Tibial nerve (tissue), 4 donors: ENCODE measurements at regions not wholly inside any gene's neighbourhood (a gene's known extent, or its start where the extent isn't known, plus 50 kb on each side); places are given as distances from the start of the nearest gene placed in this dataset.

Experiments
- DNase-seq, 2 donors: peaks; one replicate each; pipeline ENCODE4 v3.0.0-alpha.2; 2019; ENCODE audit warnings: low spot score in 2 of 2
- H3K27ac ChIP-seq, 4 donors: fragments of 200-600 bp; sonication (generic) in 3 of 4; one replicate each; pipeline ENCODE4 v1.5.1; 2017 to 2019; ENCODE audit warnings: mild to moderate bottlenecking in 1 of 4
- H3K27me3 ChIP-seq, 2 donors: fragments of 200-600 bp; sonication (generic) in 1 of 2; one replicate each; pipeline versions ENCODE4 v1.5.1 to v1.6.0; 2017 to 2019
- H3K36me3 ChIP-seq, 3 donors: fragments of 200-600 bp; sonication (generic); one replicate each; pipeline ENCODE4 v1.5.1; 2018 to 2019
- H3K4me1 ChIP-seq, 4 donors: fragments of 200-600 bp; sonication (generic) in 3 of 4; one replicate each; pipeline ENCODE4 v1.5.1; 2017 to 2019
- H3K4me3 ChIP-seq, 4 donors: fragments of 200-600 bp; sonication (generic) in 3 of 4; one replicate each; pipeline ENCODE4 v1.5.1; 2017 to 2019; ENCODE audit warnings: mild to moderate bottlenecking in 1 of 4, moderate library complexity in 1 of 4
- H3K9me3 ChIP-seq, 4 donors: fragments of 200-600 bp; sonication (generic) in 3 of 4; one replicate each; pipeline ENCODE4 v1.5.1; 2017 to 2019
- CTCF ChIP-seq, 5 experiments: fragments of 200-600 bp in 3 of 5; fragments of 450-650 bp in 2 of 5; sonication (generic) in 3 of 5; IDR thresholded peaks; one replicate each; pipeline ENCODE4 v1.5.1; 2016 to 2019; ENCODE audit warnings: antibody characterized with exemption in 5 of 5, mild to moderate bottlenecking in 3 of 5, moderate library complexity in 2 of 5
- EP300 ChIP-seq, 2 donors: sonication (generic); formaldehyde crosslinking; IDR thresholded peaks; one replicate each; pipeline ENCODE4 v1.6.1; 2017; ENCODE audit warnings: antibody characterized with exemption in 2 of 2, mild to moderate bottlenecking in 1 of 2
- POLR2A ChIP-seq, 2 donors: fragments of 450-650 bp; IDR thresholded peaks; one replicate each; pipeline ENCODE4 v1.6.1; 2017; ENCODE audit warnings: antibody characterized with exemption in 2 of 2, mild to moderate bottlenecking in 2 of 2, moderate library complexity in 2 of 2
- whole genome bisulfite sequencing, 2 donors: methylation state at CpG; one replicate each; pipeline ENCODE4 v1.1.5; 2018; 5-methylcytosine and 5-hydroxymethylcytosine counted together

DNA sequence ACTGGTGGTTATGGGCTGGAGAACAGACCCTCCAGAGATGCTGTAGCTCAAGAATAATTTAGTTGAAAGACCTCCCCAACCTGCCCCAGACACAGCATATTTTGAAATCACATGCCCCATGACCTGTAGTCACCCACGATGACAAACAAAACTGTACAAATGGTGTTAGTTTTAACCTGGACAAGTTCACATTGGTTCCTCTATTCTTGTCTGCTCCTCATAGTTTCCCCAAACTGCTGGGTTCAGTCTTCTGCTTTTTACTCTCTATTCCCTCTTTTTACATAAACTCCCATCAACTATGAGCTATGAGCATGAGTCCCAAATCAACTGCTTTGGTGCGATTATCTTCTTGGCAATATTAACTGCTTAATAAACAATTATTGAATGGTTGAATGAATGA lies 365.3 kb upstream of the CLINT1 start:
- no peaks in the 10 kb centered on the region for H3K27me3 ChIP-seq
- 79 to 83% methylated on average over 2 of the region's 2 CpGs for WGBS, 2 donors
- H3K27ac ChIP-seq = no peak overlapping the region
- H3K4me3 ChIP-seq = no peak overlapping the region
- no peaks in the 10 kb centered on the region for H3K36me3 ChIP-seq
- H3K9me3 ChIP-seq = no peaks in the 10 kb centered on the region
- no peak for DNase-seq
- no peak for TF ChIP-seq CTCF (IDR thresholded peaks at IDR 0.05)
- TF ChIP-seq POLR2A (IDR thresholded peaks at IDR 0.05) = no peak
- TF ChIP-seq EP300 (IDR thresholded peaks at IDR 0.05) = no peak
- no peaks in the 10 kb centered on the region for H3K4me1 ChIP-seq

GRCh38 chr5:158223054-158223600 lies 364.2 kb upstream of the CLINT1 start:
- no peaks in the 10 kb centered on the region for H3K4me1 ChIP-seq
- no peak for DNase-seq
- no peaks in the 10 kb centered on the region for H3K27me3 ChIP-seq
- TF ChIP-seq CTCF (IDR thresholded peaks at IDR 0.05) (no peak), POLR2A (IDR thresholded peaks at IDR 0.05) (no peak), EP300 (IDR thresholded peaks at IDR 0.05) (no peak)
- no peaks in the 10 kb centered on the region for H3K36me3 ChIP-seq
- WGBS, 2 donors = 46 to 48% methylated on average over 7 of the region's 7 CpGs
- no peaks in the 10 kb centered on the region for H3K9me3 ChIP-seq
- H3K4me3 ChIP-seq = no peak overlapping the region
- H3K27ac ChIP-seq = no peak overlapping the region

GRCh38 chr5:158212917-158213316 lies 354.0 kb upstream of the CLINT1 start:
- H3K27ac ChIP-seq = no peak overlapping the region
- H3K9me3 ChIP-seq = no peaks in the 10 kb centered on the region
- no peak overlapping the region for H3K4me3 ChIP-seq
- no peak for DNase-seq
- TF ChIP-seq CTCF (IDR thresholded peaks at IDR 0.05) (no peak), EP300 (IDR thresholded peaks at IDR 0.05) (no peak), POLR2A (IDR thresholded peaks at IDR 0.05) (no peak)
- no peaks in the 10 kb centered on the region for H3K27me3 ChIP-seq
- 73 to 82% methylated on average over 3 of the region's 3 CpGs for WGBS, 2 donors
- no peaks in the 10 kb centered on the region for H3K36me3 ChIP-seq
- H3K4me1 ChIP-seq = no peaks in the 10 kb centered on the region

DNA sequence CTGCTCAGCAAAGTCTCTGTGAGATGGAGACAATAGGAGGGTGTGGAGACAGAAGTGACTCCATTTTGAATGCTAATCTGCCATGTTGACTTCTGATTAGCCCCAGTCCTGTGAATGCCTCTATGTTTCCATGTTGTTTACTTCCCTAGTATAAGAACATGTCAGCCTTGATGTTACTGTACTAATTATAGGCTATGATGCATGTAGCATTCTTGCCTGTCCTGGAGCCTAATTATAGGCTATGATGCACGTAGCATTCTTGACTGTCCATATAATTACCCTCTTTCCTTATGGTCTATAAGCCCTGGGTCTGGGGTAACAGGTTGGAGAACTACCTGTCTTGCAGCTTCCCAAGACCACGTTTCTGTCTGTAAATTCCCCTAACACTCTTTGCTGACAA lies 353.3 kb upstream of the CLINT1 start:
- Histone ChIP-seq H3K27me3 (no peaks in the 10 kb centered on the region), H3K9me3 (no peaks in the 10 kb centered on the region), H3K4me3 (no peak overlapping the region), H3K27ac (no peak overlapping the region), H3K4me1 (no peaks in the 10 kb centered on the region), H3K36me3 (no peaks in the 10 kb centered on the region)
- TF ChIP-seq EP300 (IDR thresholded peaks at IDR 0.05) (no peak), POLR2A (IDR thresholded peaks at IDR 0.05) (no peak), CTCF (IDR thresholded peaks at IDR 0.05) (no peak)
- DNase-seq = no peak
- 61 to 70% methylated on average over 2 of the region's 2 CpGs for WGBS, 2 donors

GRCh38 chr5:158209219-158209908 lies 350.4 kb upstream of the CLINT1 start:
- Histone ChIP-seq H3K27ac (no peak overlapping the region), H3K9me3 (no peaks in the 10 kb centered on the region), H3K36me3 (no peaks in the 10 kb centered on the region), H3K27me3 (no peaks in the 10 kb centered on the region), H3K4me3 (no peak overlapping the region), H3K4me1 (no peaks in the 10 kb centered on the region)
- TF ChIP-seq EP300 (IDR thresholded peaks at IDR 0.05) = no peak
- TF ChIP-seq POLR2A (IDR thresholded peaks at IDR 0.05) = no peak
- TF ChIP-seq CTCF (IDR thresholded peaks at IDR 0.05) = no peak
- DNase-seq = no peak
- 82 to 86% methylated on average over 5 of the region's 5 CpGs for WGBS, 2 donors
